Fibroblast of lung (primary cell): ENCODE measurements at regions not wholly inside any gene's neighbourhood (a gene's known extent, or its start where the extent isn't known, plus 50 kb on each side); places are given as distances from the start of the nearest gene placed in this dataset.

Source experiments
- DNase-seq, 2 donors: peaks; one replicate each; pipeline versions ENCODE4 v3.0.0 to v3.0.0-alpha.2; 2010; ENCODE audit warnings: low read depth in 2 of 2
- H2AFZ ChIP-seq: 2 replicates; pipeline ENCODE4 v1.5.1; 2012; ENCODE audit warnings: low read length, control low read depth, inconsistent platforms
- H3K27ac ChIP-seq: 2 replicates; pipeline ENCODE4 v1.5.1; 2011; ENCODE audit warnings: low read length, control low read depth; ENCODE audit not compliant: insufficient read depth
- H3K27me3 ChIP-seq: 2 replicates; pipeline ENCODE4 v1.5.1; 2011; ENCODE audit warnings: mild to moderate bottlenecking, low read length; ENCODE audit not compliant: control insufficient read depth, insufficient read depth
- H3K36me3 ChIP-seq: 2 replicates; pipeline ENCODE4 v1.5.1; 2011; ENCODE audit warnings: low read length; ENCODE audit not compliant: control insufficient read depth, insufficient read depth
- H3K4me1 ChIP-seq: 2 replicates; pipeline ENCODE4 v1.5.1; 2011; ENCODE audit warnings: low read length; ENCODE audit not compliant: control insufficient read depth, insufficient read depth; ENCODE audit errors: extremely low read depth
- H3K4me2 ChIP-seq: 2 replicates; pipeline ENCODE4 v1.5.1; 2011; ENCODE audit warnings: low read length, control low read depth; ENCODE audit not compliant: insufficient read depth; ENCODE audit errors: extremely low read depth
- H3K4me3 ChIP-seq, 4 experiments: fragments of 200-600 bp in 1 of 4; sonication (generic) in 1 of 4; replicated peaks in 1 of 4; 2 replicates each; pipeline ENCODE4 v1.5.1; 2011 to 2016; ENCODE audit warnings: low read length in 4 of 4, low read depth in 3 of 4, mild to moderate bottlenecking in 3 of 4, control low read depth in 2 of 4, inconsistent platforms in 1 of 4, mixed read lengths in 1 of 4; ENCODE audit not compliant: insufficient read depth in 1 of 4; ENCODE audit errors: control extremely low read depth in 1 of 4
- H3K79me2 ChIP-seq: 2 replicates; pipeline ENCODE4 v1.5.1; 2012; ENCODE audit warnings: mild to moderate bottlenecking, low read length, inconsistent platforms; ENCODE audit not compliant: control insufficient read depth, insufficient read depth
- H3K9ac ChIP-seq: 2 replicates; pipeline ENCODE4 v1.5.1; 2011; ENCODE audit warnings: mild to moderate bottlenecking, low read length, control low read depth; ENCODE audit not compliant: insufficient read depth
- H3K9me3 ChIP-seq: 2 replicates; pipeline ENCODE4 v1.5.1; 2012; ENCODE audit warnings: low read depth, low read length; ENCODE audit not compliant: control insufficient read depth, insufficient read depth
- H4K20me1 ChIP-seq: 2 replicates; pipeline ENCODE4 v1.5.1; 2011; ENCODE audit warnings: low read length; ENCODE audit not compliant: control insufficient read depth, insufficient read depth; ENCODE audit errors: extremely low read depth
- EZH2 ChIP-seq: IDR thresholded peaks from 2 replicates; pipeline ENCODE4 v1.5.1; 2012; ENCODE audit warnings: low read length, control low read depth, mild to moderate bottlenecking; ENCODE audit errors: missing control alignments
- TF ChIP-seq, protein P1 (sequence below), 2 donors: IDR thresholded peaks in 1 of 2; conservative IDR thresholded peaks in 1 of 2; 1 replicate in 1 of 2; 2 replicates in 1 of 2; pipeline ENCODE4 v1.5.1; 2011 to 2012; ENCODE audit warnings: low read length in 2 of 2, control low read depth in 1 of 2, inconsistent platforms in 1 of 2, low read depth in 1 of 2, mild to moderate bottlenecking in 1 of 2

- Histone ChIP-seq H3K27me3 (no peaks in the 10 kb centered on the region), H3K9ac (no peak overlapping the region), H3K4me1 (no peaks in the 10 kb centered on the region), H2AFZ (no peak overlapping the region), H3K9me3 (no peaks in the 10 kb centered on the region), H3K4me2 (no peak overlapping the region), H3K79me2 (no peaks in the 10 kb centered on the region), H3K27ac (no peak overlapping the region), H4K20me1 (no peaks in the 10 kb centered on the region), H3K36me3 (no peaks in the 10 kb centered on the region), H3K4me3 (no peak overlapping the region)
- TF ChIP-seq, protein P1, sequence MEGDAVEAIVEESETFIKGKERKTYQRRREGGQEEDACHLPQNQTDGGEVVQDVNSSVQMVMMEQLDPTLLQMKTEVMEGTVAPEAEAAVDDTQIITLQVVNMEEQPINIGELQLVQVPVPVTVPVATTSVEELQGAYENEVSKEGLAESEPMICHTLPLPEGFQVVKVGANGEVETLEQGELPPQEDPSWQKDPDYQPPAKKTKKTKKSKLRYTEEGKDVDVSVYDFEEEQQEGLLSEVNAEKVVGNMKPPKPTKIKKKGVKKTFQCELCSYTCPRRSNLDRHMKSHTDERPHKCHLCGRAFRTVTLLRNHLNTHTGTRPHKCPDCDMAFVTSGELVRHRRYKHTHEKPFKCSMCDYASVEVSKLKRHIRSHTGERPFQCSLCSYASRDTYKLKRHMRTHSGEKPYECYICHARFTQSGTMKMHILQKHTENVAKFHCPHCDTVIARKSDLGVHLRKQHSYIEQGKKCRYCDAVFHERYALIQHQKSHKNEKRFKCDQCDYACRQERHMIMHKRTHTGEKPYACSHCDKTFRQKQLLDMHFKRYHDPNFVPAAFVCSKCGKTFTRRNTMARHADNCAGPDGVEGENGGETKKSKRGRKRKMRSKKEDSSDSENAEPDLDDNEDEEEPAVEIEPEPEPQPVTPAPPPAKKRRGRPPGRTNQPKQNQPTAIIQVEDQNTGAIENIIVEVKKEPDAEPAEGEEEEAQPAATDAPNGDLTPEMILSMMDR (conservative IDR thresholded peaks at IDR 0.05 in 1 of 2, IDR thresholded peaks at IDR 0.05 in 1 of 2; ENCODE audit: low read depth in 1 of 2, low read length in 2 of 2): no peak
- no peak for TF ChIP-seq EZH2
- DNase-seq: peak in 1 of 2 donors; percentile 15
Measured at GRCh38 chr14:59060841-59061240, 127.6 kb upstream of the DAAM1 start.

DNA sequence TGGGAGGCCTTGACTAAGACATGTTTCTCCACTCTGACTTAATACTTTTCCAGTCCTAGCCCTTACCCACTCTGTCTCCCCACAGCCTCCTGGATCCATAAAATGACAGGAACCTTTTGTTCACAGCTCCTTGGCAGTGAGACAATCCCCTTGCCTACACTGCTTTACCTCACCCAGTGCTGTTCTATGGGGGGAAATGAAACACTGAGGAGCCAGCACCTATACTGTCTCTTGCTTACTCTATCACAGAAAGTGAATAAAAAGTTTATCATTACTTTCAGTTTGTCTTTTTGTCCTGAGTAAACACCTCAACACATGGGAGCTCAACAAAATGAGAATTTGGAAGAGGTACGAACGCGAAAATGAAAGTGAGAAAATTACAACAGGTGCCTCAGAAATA, 127.2 kb upstream of the DAAM1 start:
- TF ChIP-seq, protein P1 (conservative IDR thresholded peaks at IDR 0.05 in 1 of 2, IDR thresholded peaks at IDR 0.05 in 1 of 2; ENCODE audit: low read depth in 1 of 2, low read length in 2 of 2): no peak
- TF ChIP-seq EZH2: no peak
- no peak for DNase-seq
- Histone ChIP-seq H4K20me1 (no peaks in the 10 kb centered on the region), H3K4me1 (no peaks in the 10 kb centered on the region), H3K4me2 (no peak overlapping the region), H3K36me3 (no peaks in the 10 kb centered on the region), H3K79me2 (no peaks in the 10 kb centered on the region), H2AFZ (no peak overlapping the region), H3K4me3 (no peak overlapping the region), H3K27me3 (no peaks in the 10 kb centered on the region), H3K9me3 (no peaks in the 10 kb centered on the region), H3K9ac (no peak overlapping the region), H3K27ac (no peak overlapping the region)

- H3K27me3 ChIP-seq: no peaks in the 10 kb centered on the region
- no peaks in the 10 kb centered on the region for H4K20me1 ChIP-seq
- no peak overlapping the region for H3K9ac ChIP-seq
- H2AFZ ChIP-seq: no peak overlapping the region
- H3K79me2 ChIP-seq: no peaks in the 10 kb centered on the region
- no peaks in the 10 kb centered on the region for H3K36me3 ChIP-seq
- H3K4me3 ChIP-seq: no peak overlapping the region
- H3K4me1 ChIP-seq: no peaks in the 10 kb centered on the region
- no peaks in the 10 kb centered on the region for H3K9me3 ChIP-seq
- TF ChIP-seq, protein P1 (conservative IDR thresholded peaks at IDR 0.05 in 1 of 2, IDR thresholded peaks at IDR 0.05 in 1 of 2; ENCODE audit: low read depth in 1 of 2, low read length in 2 of 2): no peak
- no peak for TF ChIP-seq EZH2
- DNase-seq: no peak
- no peak overlapping the region for H3K27ac ChIP-seq
- H3K4me2 ChIP-seq: no peak overlapping the region
Measured at GRCh38 chr14:59063259-59063658, 125.2 kb upstream of the DAAM1 start.
